Superior temporal gyrus (tissue), 1 donor: ENCODE measurements at regions not wholly inside any gene's neighbourhood (a gene's known extent, or its start where the extent isn't known, plus 50 kb on each side); places are given as distances from the start of the nearest gene placed in this dataset.

ENCODE experiments used
- DNase-seq: peaks from one replicate; pipeline ENCODE4 v3.0.0-alpha.2; 2016; ENCODE audit errors: extremely low spot score

DNA sequence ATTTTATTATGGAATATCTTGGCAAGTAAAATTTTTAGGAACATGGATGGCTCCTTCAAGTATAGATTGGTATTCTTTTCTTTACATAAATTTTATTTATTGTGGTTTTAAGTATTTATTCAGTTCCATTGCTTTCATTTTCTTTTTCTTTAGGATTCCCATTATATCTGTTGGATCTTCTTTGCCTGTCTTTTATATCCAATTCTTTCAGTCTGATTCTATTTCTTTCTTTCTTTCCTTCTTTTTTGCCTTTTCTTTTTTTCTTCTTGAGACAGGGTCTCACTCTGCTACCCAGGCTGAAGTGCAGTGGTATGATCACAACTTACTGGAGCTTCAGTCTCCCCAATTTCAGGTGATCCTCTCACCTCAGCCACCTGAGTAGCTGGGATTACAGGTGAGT is 74.2 kb upstream of the GLI3 start:
- DNase-seq = no peak

DNA sequence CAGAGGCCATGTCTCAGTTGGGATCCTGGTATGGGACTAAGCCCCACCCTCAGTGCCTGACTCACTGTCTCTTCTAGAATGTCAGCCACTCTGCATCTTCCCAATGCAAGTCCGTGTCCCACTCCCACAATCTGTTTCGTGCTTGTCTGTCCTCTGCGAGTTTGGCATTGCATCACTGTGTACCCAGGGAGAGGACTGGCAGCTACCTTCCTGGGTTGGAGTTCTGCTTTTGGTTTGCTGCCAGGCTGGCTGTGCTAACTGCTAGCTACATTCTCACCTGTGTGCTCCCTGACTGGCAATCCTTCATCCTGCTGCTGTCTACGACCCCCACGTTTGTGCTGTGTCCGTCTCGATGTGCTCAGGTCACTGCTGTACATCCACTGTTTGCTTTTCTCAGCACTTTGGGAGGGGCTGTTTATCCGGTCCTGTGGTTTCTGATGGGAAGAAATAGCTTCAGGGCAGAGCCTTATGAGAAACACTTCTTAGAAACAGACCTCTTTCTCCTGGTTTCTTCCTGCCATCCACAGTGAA is 56.0 kb upstream of the GLI3 start:
- no peak for DNase-seq

DNA sequence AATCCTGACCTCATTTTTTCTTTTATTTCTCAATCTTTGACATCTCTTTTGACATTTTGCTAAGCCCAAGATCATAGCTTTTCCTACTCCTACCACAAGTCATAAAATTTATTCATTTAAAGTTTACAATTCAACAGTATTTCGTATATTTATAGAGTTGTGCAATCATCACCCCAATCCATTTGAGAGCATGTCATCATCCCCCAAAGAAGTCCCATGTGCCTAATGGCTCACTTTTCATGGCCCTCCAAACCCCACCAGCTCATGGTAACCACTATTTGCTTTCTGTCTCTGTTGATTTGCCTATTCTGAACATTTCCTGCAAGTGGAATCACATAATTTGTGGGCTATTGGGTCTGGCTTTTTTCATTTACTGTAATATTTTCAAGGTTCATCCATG is 52.5 kb upstream of the GLI3 start:
- DNase-seq = no peak
